IMR-90 (cell line): ENCODE measurements at regions not wholly inside any gene's neighbourhood (a gene's known extent, or its start where the extent isn't known, plus 50 kb on each side); places are given as distances from the start of the nearest gene placed in this dataset.

ENCODE experiments used
- ATAC-seq: fragments of 200-7000 bp; cut with Tn5 transposase; 2 replicates; pipeline ENCODE4 v1.9.1; 2020; ENCODE audit warnings: low read depth, mild to moderate bottlenecking, moderate library complexity
- BruUV-seq: library from RNA; stranded (reverse); fragments of 400-500 nt; replicated peaks from 2 replicates; lab custom pipeline; 2021; lab: Mats Ljungman, UMichigan
- CTCF ChIA-PET: fragments of 300-600 bp; formaldehyde crosslinking; extraction: SDS; loops from one replicate; lab custom pipeline; 2021; ENCODE audit warnings: antibody characterized with exemption; lab: Yijun Ruan, JAX
- POLR2A ChIA-PET: fragments of 300-600 bp; sonication (Branson Sonifier 250); formaldehyde crosslinking; loops from one replicate; lab custom pipeline; 2022; ENCODE audit warnings: antibody characterized with exemption; ENCODE audit not compliant: unreplicated experiment; lab: Charles Lee
- DNase-seq: peaks from one replicate; pipeline ENCODE4 v3.0.0; 2013
- H2AFZ ChIP-seq: replicated peaks from 2 replicates; pipeline ENCODE3; 2013; ENCODE audit warnings: low read length, mild to moderate bottlenecking; ENCODE audit not compliant: poor library complexity
- H2AK5ac ChIP-seq: 2 replicates; pipeline ENCODE4 v1.6.1; 2013; ENCODE audit warnings: low read depth, low read length, inconsistent platforms
- H2AK9ac ChIP-seq: replicated peaks from 2 replicates; pipeline ENCODE3; 2013; ENCODE audit warnings: mild to moderate bottlenecking, low read depth, low read length, moderate library complexity; ENCODE audit not compliant: poor library complexity
- H2BK120ac ChIP-seq: 2 replicates; pipeline ENCODE4 v1.6.1; 2013; ENCODE audit warnings: low read depth, low read length, inconsistent platforms
- H2BK15ac ChIP-seq: 3 replicates; pipeline ENCODE4 v1.6.1; 2013; ENCODE audit warnings: low read depth, low read length, inconsistent platforms
- H2BK20ac ChIP-seq: 2 replicates; pipeline ENCODE4 v1.6.1; 2013; ENCODE audit warnings: low read depth, mild to moderate bottlenecking, inconsistent platforms, low read length, moderate library complexity
- H2BK5ac ChIP-seq: 2 replicates; pipeline ENCODE4 v1.6.1; 2013; ENCODE audit warnings: mild to moderate bottlenecking, low read depth, low read length, inconsistent platforms; ENCODE audit not compliant: poor library complexity, severe bottlenecking
- H3K14ac ChIP-seq: replicated peaks from 2 replicates; pipeline ENCODE4 v1.6.1; 2013; ENCODE audit warnings: low read depth, low read length, inconsistent platforms
- H3K18ac ChIP-seq: 2 replicates; pipeline ENCODE4 v1.6.1; 2013; ENCODE audit warnings: low read depth, low read length, control low read depth
- H3K23ac ChIP-seq: 2 replicates; pipeline ENCODE4 v1.6.1; 2013; ENCODE audit warnings: low read depth, low read length, inconsistent platforms
- H3K27ac ChIP-seq: 2 replicates; pipeline ENCODE4 v1.5.1; 2013; ENCODE audit warnings: mild to moderate bottlenecking, control low read depth, low read length; ENCODE audit not compliant: insufficient read depth
- H3K27me3 ChIP-seq: 2 replicates; pipeline ENCODE4 v1.6.1; 2013; ENCODE audit warnings: low read length; ENCODE audit not compliant: control insufficient read depth, insufficient read depth
- H3K36me3 ChIP-seq: 2 replicates; pipeline ENCODE4 v1.6.1; 2013; ENCODE audit warnings: low read length, mixed read lengths; ENCODE audit not compliant: control insufficient read depth, insufficient read depth
- H3K4ac ChIP-seq: 2 replicates; pipeline ENCODE4 v1.6.1; 2013; ENCODE audit warnings: low read depth, low read length, inconsistent platforms
- H3K4me1 ChIP-seq: 2 replicates; pipeline ENCODE4 v1.6.1; 2013; ENCODE audit warnings: low read length, mixed read lengths; ENCODE audit not compliant: control insufficient read depth, insufficient read depth
- H3K4me2 ChIP-seq: 2 replicates; pipeline ENCODE4 v1.6.1; 2013; ENCODE audit warnings: low read depth, mild to moderate bottlenecking, control low read depth, low read length, moderate library complexity
- H3K4me3 ChIP-seq: 2 replicates; pipeline ENCODE4 v1.5.1; 2013; ENCODE audit warnings: low read depth, mild to moderate bottlenecking, control low read depth, low read length, moderate library complexity; ENCODE audit not compliant: insufficient read depth
- H3K56ac ChIP-seq: 2 replicates; pipeline ENCODE4 v1.6.1; 2013; ENCODE audit warnings: low read length, inconsistent platforms; ENCODE audit not compliant: insufficient read depth; ENCODE audit errors: extremely low read depth
- H3K79me1 ChIP-seq, 2 experiments: 2 replicates each; pipeline ENCODE4 v1.6.1; 2013; ENCODE audit warnings: low read length in 2 of 2, inconsistent platforms in 1 of 2, low read depth in 1 of 2
- H3K9ac ChIP-seq: 2 replicates; pipeline ENCODE4 v1.6.1; 2013; ENCODE audit warnings: low read depth, low read length, control low read depth
- H3K9me1 ChIP-seq: 2 replicates; pipeline ENCODE4 v1.6.1; 2013; ENCODE audit warnings: low read length, inconsistent platforms; ENCODE audit not compliant: insufficient read depth
- H3K9me3 ChIP-seq: 2 replicates; pipeline ENCODE4 v1.6.1; 2013; ENCODE audit warnings: low read length; ENCODE audit not compliant: control insufficient read depth, insufficient read depth
- H4K20me1 ChIP-seq: 2 replicates; pipeline ENCODE4 v1.6.1; 2013; ENCODE audit warnings: low read length, inconsistent platforms; ENCODE audit not compliant: insufficient read depth
- H4K5ac ChIP-seq: 2 replicates; pipeline ENCODE4 v1.6.1; 2013; ENCODE audit warnings: mild to moderate bottlenecking, low read depth, low read length, control low read depth
- H4K8ac ChIP-seq, 2 experiments: 2 replicates each; pipeline ENCODE4 v1.6.1; 2013; ENCODE audit warnings: low read depth in 2 of 2, low read length in 2 of 2, control low read depth in 1 of 2, inconsistent platforms in 1 of 2
- H4K91ac ChIP-seq: 2 replicates; pipeline ENCODE4 v1.6.1; 2013; ENCODE audit warnings: low read depth, low read length, inconsistent platforms; ENCODE audit not compliant: insufficient read depth
- BHLHE40 ChIP-seq: fragments of 150-350 bp; IDR thresholded peaks from 2 replicates; pipeline ENCODE4 v1.6.1; 2016; ENCODE audit warnings: mild to moderate bottlenecking, low read depth, low read length
- CEBPB ChIP-seq: IDR thresholded peaks from 2 replicates; pipeline ENCODE4 v1.6.1; 2012; ENCODE audit warnings: low read depth, low read length, improper control_type of control experiment
- CHD1 ChIP-seq: IDR thresholded peaks from 2 replicates; pipeline ENCODE4 v1.6.1; 2012; ENCODE audit warnings: low read depth, low read length, improper control_type of control experiment
- CTCF ChIP-seq: conservative IDR thresholded peaks from 2 replicates; pipeline ENCODE4 v1.5.1; 2012; ENCODE audit warnings: mild to moderate bottlenecking, low read depth, low read length, improper control_type of control experiment
- ELK1 ChIP-seq: fragments of 150-350 bp; IDR thresholded peaks from 2 replicates; pipeline ENCODE4 v1.6.1; 2016; ENCODE audit warnings: low read depth, mild to moderate bottlenecking, low read length, moderate library complexity, borderline replicate concordance
- FOS ChIP-seq: fragments of 150-350 bp; IDR thresholded peaks from 2 replicates; pipeline ENCODE4 v1.6.1; 2016; ENCODE audit warnings: low read depth, low read length
- MAFK ChIP-seq: IDR thresholded peaks from 2 replicates; pipeline ENCODE4 v1.6.1; 2012; ENCODE audit warnings: low read depth, low read length, improper control_type of control experiment
- MAZ ChIP-seq: IDR thresholded peaks from 2 replicates; pipeline ENCODE4 v1.6.1; 2012; ENCODE audit warnings: low read depth, mild to moderate bottlenecking, low read length, improper control_type of control experiment, moderate library complexity, borderline replicate concordance
- MXI1 ChIP-seq: IDR thresholded peaks from 2 replicates; pipeline ENCODE4 v1.6.1; 2012; ENCODE audit warnings: low read depth, mild to moderate bottlenecking, low read length, moderate library complexity, borderline replicate concordance
- NFE2L2 ChIP-seq: fragments of 150-350 bp; IDR thresholded peaks from 2 replicates; pipeline ENCODE4 v1.6.1; 2016; ENCODE audit warnings: low read depth, mild to moderate bottlenecking, low read length
- POLR2A ChIP-seq: IDR thresholded peaks from 2 replicates; pipeline ENCODE4 v1.6.1; 2012; ENCODE audit warnings: mild to moderate bottlenecking, low read depth, low read length
- RAD21 ChIP-seq: IDR thresholded peaks from 2 replicates; pipeline ENCODE4 v1.6.1; 2012; ENCODE audit warnings: low read length, improper control_type of control experiment
- RCOR1 ChIP-seq: IDR thresholded peaks from 2 replicates; pipeline ENCODE4 v1.6.1; 2012; ENCODE audit warnings: mild to moderate bottlenecking, low read length, improper control_type of control experiment; ENCODE audit not compliant: insufficient replicate concordance
- RFX5 ChIP-seq: IDR thresholded peaks from 2 replicates; pipeline ENCODE4 v1.8.0; 2012; ENCODE audit warnings: low read depth, mild to moderate bottlenecking, low read length, moderate library complexity
- SMC3 ChIP-seq: fragments of 150-350 bp; IDR thresholded peaks from 2 replicates; pipeline ENCODE4 v1.6.1; 2016; ENCODE audit warnings: low read depth, mild to moderate bottlenecking, antibody characterized with exemption, low read length, moderate library complexity
- USF2 ChIP-seq: fragments of 150-350 bp; IDR thresholded peaks from 2 replicates; pipeline ENCODE4 v1.6.1; 2017; ENCODE audit warnings: mild to moderate bottlenecking, antibody characterized with exemption, low read length, low read depth
- WGBS, 2 experiments: methylation state at CpG; one replicate each; pipeline versions ENCODE4 v1.1.5 to v1.1.7; 2013; ENCODE audit warnings: missing lambda C conversion rate in 2 of 2; ENCODE audit not compliant: insufficient read length in 1 of 2; ENCODE audit errors: extremely low coverage in 2 of 2; 5-methylcytosine and 5-hydroxymethylcytosine counted together
- dilution Hi-C: fragments of 300-500 bp; cut with HindIII; formaldehyde crosslinking; loops from one replicate; pipeline ENCODE4 v1.14.3; 2018; ENCODE audit warnings: low sequenced_read_pairs; ENCODE audit not compliant: unreplicated experiment
- in situ Hi-C: fragments of 300-500 bp; cut with MboI; formaldehyde crosslinking; loops from 3 replicates; pipeline ENCODE4 v1.14.3; 2019; ENCODE audit warnings: low sequenced_read_pairs, inconsistent platforms, mixed read lengths
- intact Hi-C: fragments of 100-400 bp; cut with micrococcal nuclease; formaldehyde crosslinking; loops from 2 replicates; pipeline ENCODE4 v1.10.0; 2022

GRCh38 chr15:25943831-25944230, 80.7 kb upstream of the ATP10A start:
- POLR2A ChIA-PET: no interaction called here
- intact Hi-C loops (no loop called here), dilution Hi-C loops (no loop called here), in situ Hi-C loops (no loop called here)
- H3K79me1 ChIP-seq: no peaks in the 10 kb centered on the region
- no peak overlapping the region for H3K23ac ChIP-seq
- H4K91ac ChIP-seq: no peak overlapping the region
- H4K8ac ChIP-seq: no peak overlapping the region
- H3K9me1 ChIP-seq: no peaks in the 10 kb centered on the region
- TF ChIP-seq RAD21: no peak
- TF ChIP-seq CEBPB: no peak
- no peak for TF ChIP-seq ELK1
- no peak for TF ChIP-seq CHD1
- TF ChIP-seq MAZ: no peak
- TF ChIP-seq RFX5: no peak
- TF ChIP-seq CTCF: no peak
- no peak for TF ChIP-seq RCOR1
- TF ChIP-seq USF2: no peak
- no peak for TF ChIP-seq BHLHE40
- no peak for TF ChIP-seq SMC3
- no peak for TF ChIP-seq POLR2A
- TF ChIP-seq MAFK: no peak
- TF ChIP-seq FOS: no peak
- TF ChIP-seq NFE2L2: no peak
- TF ChIP-seq MXI1: no peak
- 100% methylated on average over 1 of the region's 9 CpGs; no CpG with 5 or more reads in 1 of the 2 experiments for WGBS, 2 experiments
- no peaks in the 10 kb centered on the region for H3K36me3 ChIP-seq
- H3K27ac ChIP-seq: no peak overlapping the region
- H3K4me1 ChIP-seq: peaks cover 2% of the 10 kb centered on the region; the same call in 1 of the 2 replicates
- H2AK5ac ChIP-seq: no peak overlapping the region
- no peak overlapping the region for H2BK20ac ChIP-seq
- no peak for DNase-seq
- no peak overlapping the region for H2AK9ac ChIP-seq
- CTCF ChIA-PET: interaction anchor here (0.6 to 3.0 kb wide), 2 partner anchors 10 to 22 kb away, joined by 3 to 9 read pairs; no protein-coding TSS in a partner anchor
- peaks cover 5% of the 10 kb centered on the region for H3K27me3 ChIP-seq
- no peak overlapping the region for H3K4me3 ChIP-seq
- H3K56ac ChIP-seq: no peak overlapping the region
- no peak overlapping the region for H3K4me2 ChIP-seq
- H2AFZ ChIP-seq: no peak overlapping the region
- ATAC-seq: no peak
- H2BK5ac ChIP-seq: no peak overlapping the region
- H2BK15ac ChIP-seq: no peak overlapping the region
- no peak overlapping the region for H3K14ac ChIP-seq
- no peak overlapping the region for H3K18ac ChIP-seq
- H3K4ac ChIP-seq: no peak overlapping the region
- no peak overlapping the region for H2BK120ac ChIP-seq
- no peaks in the 10 kb centered on the region for H3K9me3 ChIP-seq
- no TSS peak for BruUV-seq
- H3K9ac ChIP-seq: no peak overlapping the region
- H4K5ac ChIP-seq: no peak overlapping the region
- H4K20me1 ChIP-seq: no peaks in the 10 kb centered on the region
